GM19455 (cell line): ENCODE measurements at regions not wholly inside any gene's neighbourhood (a gene's known extent, or its start where the extent isn't known, plus 50 kb on each side); places are given as distances from the start of the nearest gene placed in this dataset.

ENCODE experiments used
- ATAC-seq: cut with Tn5 transposase; IDR thresholded peaks from one replicate; pipeline ENCODE4 v1.9.1; 2021; ENCODE audit not compliant: unreplicated experiment

DNA sequence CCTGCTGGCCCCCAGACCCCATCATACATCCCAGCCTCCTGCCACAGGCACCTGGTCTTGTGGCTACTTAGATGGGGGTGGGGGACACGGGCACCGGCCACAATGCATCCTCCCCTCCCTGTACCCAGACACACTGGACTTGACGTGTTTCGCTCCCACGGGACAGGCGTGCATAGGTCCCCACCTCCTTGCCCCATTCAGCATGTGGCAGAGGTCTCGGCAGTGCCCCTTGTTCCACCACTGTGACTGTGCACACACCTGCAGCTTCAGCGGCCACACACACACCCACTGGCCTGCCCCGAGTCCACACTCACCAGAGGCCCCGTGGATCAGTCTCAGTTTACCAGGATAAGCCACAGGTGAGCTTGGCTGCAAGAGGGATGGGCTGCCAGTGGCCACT lies 109.6 kb downstream of the ENGASE start:
- ATAC-seq: no peak

DNA sequence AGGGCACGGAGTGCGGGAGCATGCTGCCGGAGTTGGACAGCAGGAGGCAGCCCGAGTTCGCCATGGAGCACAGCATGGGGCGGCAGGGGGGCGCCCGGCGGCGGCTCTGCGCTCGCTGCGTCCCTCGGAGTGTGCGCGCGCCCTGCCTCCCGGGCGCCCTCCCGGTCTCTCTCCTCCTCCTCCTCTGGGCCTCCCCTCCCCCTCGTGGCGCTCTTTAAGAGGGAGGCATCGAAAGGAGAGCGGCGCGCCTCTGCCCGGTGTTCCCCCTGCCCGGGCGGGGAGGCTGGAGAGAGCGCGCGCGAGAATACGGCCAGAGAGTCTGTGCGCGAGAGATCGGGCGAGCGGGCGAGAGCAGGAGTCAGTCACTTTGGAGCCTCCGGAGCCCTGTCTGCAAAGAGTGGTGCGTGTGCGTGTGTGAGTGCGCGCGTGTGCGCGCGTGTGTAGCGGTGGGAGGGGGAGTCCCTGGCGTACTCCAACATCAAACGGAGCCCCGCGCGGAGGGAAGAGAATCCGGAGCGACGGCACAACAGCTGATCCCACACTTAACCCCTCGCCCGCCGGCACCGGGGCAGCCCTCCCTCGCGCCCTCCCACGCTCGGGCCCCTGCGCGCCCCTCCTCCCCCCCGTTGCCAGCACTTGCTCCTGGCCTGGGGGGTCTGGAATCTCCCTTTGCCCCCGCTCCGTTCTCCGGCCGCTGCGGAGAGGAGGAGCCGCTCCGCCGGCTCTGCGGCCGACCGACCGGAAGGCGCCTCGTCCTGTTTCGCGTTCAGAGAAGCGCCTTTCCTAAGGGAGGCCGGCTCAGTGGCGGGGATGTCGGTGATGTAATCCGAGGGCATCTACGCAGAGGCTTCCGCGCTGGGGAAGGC lies 108.9 kb downstream of the ENGASE start:
- no peak for ATAC-seq

DNA sequence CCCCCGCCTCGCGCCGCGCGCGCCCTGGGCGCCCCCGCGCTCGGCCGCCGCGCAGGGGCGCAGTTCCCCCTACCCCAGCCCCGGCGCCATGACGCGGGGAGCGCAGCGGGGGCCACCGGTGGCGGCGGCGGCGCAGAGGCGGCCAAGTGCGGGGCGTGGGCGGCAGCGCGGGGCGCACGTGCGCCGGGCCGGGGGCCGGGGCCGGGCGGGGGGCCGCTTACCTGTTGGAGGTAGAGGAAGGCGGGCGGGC lies 108.3 kb downstream of the ENGASE start:
- no peak for ATAC-seq

DNA sequence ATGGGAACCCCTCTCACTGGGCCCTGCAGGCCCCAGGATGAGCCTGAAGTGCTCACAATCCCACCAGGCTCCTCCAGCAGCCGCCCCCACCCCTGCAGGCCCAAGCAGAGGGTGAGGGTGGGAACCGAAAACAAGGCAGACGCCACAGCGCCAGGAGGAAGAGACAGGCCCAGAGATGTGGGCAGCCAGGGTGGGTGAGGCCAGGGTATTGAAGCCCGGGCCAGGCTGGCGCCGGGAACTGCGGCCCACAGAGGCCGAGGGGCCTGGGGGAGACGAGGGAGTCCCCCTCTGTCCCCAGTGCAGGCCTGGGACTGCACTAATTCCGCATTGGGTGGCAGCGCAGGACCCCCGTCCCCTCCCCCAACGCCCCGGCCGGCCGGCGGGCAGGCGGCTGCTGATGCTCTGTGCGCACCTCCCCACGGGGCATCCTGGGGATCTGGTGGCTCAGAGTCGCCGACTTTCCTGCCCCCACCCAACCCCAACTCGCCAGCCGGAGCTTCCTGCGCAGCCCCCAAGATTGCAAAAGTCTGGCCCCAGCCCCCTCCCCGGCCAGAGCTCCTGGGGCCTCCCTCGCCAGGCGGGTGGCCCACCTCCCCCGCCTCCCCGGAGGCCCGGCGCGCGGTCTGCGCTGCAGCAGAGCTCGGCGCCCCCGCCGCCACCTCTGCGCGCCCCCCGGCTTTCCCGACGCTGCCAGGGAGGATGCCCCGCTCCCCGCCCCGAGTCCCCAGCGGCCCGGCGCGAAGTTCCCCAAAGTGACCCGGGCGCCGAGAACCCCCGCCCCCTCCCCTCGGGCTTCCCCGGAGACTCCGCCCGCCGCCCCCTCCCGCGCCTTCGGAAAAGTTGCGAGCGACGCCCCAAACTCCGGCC lies 107.8 kb downstream of the ENGASE start:
- ATAC-seq: no peak

DNA sequence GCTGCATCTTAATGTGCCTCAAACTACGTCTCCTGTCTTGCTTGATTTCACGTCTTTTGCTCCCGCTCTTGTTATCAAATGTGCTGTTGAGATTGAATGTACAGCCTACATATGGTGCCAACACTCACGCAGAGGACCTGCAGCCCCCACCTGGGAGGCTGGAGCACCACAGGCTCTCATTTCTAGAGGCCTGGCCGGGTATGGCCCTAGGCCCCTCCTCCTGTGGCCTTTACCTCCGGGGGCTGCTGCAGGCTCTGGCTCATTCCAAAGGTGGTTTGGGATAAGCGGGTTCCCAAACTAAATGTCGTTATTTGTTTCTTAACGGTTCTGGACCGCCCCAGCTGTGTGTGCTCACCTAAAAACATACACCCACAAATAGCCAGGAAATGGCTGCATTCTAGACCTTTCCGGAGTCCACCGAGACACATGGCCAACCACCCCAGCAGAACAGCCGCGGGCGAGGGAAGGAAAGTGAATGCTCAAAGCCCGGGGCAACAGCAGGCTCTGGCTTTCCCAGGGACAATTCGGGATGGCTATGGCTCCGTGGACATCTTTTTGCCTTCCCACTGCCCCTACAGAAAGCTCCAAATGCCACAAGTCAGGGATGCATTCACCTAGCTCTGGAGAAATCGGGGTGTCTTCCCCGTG lies 105.9 kb downstream of the ENGASE start:
- ATAC-seq: no peak

DNA sequence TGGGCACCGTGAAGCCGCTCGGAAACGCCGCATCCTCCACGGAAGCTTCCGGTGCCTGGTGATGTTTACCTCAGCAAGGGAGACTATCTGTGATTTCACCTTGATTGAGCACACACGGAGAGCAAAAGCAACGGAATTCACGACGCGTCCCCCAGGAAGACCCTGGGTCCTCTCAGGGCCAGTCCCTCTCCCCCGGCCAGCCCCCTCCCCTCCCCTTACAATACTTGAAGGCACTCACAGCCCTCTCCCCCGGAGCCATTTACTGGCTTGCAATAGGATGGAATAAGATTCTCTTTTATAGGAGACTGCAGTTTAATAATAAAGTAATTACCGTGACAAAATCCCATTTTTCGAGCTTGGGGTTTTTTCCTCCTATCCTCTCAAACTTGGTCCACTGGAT lies 104.7 kb downstream of the ENGASE start:
- no peak for ATAC-seq

DNA sequence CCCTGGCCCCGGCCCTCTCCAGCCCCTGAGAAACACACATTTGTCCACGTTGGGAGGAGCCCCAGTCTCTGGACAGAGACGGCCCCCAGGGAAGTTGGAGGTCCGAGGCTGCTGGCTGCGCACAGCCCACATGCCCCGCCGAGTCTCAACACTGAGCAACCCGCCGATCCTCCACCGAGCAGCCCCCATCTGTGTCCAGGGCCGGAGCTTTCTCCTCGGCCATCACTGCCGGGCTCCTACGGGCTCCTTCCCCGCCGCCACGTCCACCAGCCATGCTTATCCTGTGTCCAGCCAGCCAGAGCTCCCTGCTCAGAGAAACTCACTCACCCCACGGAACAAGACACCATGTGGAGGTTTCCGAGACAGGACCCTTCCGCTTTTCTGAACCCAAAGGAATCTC lies 103.3 kb downstream of the ENGASE start:
- no peak for ATAC-seq

DNA sequence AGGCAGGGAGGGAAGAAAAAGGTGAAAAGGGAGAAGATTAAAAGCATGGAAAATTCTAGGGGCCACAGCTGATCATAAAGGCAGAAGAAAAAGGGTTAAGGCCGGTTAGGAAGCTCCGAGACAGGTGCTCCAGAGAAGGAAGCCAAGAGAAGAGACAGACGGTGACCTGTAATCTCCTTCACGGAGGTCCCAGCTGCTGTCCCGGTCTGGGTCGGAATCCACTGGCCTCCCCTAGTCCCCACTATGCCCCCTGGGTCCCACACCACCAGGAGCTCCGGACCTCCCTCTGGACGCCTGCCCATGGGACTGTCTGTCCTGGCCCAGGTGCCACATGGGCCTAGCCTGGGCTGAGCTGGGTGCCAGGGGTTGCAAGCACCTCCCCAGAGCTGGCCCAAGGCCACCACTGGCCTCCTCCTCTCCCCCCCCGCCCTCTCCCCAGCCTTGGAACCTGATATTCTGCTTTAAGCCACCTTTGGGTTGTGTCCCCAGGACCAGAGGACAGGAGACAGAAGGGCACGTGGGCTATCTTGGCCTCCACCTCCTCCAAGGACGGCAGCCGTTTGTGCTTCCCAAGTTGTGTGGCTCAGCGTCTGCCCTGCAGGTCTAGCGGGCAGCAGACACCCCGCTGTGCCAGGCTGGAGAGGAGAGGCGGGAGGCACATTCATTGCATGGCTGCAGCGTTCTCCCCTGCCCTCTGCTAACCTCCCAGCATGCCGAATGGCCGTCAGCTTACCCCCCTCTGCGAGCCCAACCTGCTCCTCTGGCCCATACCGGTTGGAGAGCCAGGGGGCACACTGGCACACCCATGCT lies 102.4 kb downstream of the ENGASE start:
- ATAC-seq: no peak

DNA sequence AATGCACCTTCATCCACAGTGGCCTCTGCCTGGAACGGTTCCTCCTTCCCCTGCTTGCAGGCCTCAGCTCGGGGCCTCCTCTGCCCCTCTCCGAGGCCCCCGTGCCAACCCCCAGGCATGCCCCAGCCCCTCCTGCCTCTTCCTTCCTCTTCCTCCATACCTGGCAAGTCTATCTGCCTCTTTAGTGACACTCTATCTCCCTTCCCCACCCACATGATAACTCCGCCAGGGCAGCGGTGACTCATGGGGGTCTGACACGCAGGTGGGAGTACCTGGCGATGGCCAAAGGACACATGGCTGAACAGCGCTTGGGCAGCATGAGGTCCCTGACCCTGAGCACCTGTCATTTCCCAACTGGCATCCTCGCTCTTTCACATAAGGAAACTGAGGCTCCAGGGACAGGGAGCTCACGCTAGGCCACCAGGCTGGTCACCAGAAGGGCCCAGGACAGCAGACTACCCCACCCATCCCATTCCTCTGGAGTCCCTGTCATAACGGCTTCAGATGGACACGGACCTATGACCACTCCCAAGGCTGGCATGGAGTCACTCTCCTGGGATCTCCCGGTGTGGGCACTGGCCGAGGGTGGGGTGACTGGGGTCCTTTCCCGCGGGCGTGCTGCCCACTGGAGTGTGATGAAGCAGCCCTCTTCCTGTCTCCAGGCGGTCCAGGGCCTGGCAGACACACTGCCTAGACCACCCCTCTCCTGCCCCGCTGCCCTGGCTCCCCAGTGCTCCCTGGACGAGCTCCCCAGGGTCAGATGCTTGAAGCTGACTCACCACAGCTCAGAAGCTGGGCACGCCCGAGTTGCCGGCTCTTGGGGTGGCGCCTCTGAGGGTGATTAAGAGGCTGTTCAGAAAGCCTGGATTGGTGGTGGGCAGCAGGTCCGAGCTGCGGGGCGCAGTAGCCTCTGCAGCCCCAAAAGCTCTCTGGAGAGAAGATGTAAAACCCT lies 100.6 kb downstream of the ENGASE start:
- ATAC-seq: no peak

DNA sequence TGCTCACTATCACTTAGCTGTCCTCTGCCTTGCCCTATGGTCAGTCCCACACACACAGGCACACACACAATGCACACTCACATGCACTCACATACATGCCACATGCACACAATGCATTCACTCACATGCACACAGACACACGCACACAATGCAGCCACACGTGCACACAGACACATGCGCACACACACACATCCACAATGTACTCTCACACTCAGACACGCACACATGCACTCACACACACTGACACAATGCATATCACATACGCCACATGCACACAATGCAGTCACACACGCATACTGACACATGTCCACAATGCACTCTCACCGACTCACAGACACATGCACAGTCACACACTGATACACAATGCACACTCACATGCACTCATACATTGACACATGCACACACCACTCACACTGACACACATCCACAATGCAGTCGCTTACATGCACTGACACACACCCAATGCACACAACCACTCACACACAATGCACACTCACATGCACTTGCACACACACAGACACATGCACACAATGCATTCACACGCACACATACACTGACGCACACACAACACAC lies 99.7 kb downstream of the ENGASE start:
- ATAC-seq: no peak

DNA sequence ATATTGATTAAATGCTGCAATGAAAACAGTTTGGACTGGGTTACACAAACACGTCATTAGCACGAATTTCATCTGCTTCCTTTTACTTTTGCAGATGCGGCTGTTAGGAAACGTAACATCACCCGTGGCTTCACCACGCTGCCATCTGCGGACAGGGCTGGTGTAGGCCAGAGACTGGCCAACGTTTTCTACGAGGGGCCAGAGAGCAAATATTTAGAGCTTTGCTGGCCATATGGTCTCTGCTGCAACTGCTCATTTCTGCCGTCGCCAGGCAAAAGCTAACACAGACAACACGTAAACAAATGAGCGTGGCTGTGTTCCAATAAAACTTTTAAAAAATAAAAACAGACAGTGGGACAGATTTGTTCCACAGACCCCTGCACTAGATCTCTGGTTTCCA lies 96.6 kb downstream of the ENGASE start:
- ATAC-seq: no peak

DNA sequence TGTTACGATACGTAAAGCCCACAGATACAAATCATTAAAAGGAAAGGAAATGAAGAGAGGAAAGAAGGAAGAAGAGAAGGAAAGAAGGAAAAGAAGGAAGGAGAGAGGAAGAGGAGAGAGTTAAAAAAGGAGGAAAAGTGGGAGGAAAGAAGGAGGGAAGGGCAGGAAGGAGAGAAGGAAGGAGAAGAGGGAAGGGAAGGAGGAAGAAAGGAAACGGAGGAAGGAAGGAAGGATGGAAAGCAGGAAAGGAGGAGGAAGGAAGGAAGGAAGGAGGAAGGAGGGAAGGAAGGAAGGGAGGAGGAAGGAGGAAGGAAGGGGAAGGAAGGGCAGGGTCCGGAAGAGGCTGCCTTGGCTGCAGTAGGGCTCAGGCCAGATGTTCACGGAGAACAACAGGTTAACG lies 95.2 kb downstream of the ENGASE start:
- no peak for ATAC-seq

DNA sequence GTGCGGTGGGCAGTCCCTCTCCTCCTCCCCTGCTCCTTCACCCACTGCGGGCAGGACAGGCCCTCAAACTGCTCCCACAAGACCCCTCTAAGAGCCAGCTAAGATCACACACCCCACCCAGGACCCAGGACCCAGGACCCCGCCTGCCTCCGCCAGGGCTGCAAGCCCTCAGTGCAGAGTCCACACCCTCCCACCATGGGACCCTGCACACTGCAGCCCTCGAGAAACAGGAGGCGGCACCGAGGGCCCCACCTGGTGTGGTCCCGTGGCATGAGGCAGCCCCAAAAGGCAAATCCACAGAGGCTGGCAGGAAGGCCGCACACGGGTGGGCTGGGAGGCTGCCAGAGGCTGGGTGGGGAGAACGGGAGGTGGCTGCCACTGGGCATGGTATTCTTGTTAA lies 94.7 kb downstream of the ENGASE start:
- no peak for ATAC-seq

DNA sequence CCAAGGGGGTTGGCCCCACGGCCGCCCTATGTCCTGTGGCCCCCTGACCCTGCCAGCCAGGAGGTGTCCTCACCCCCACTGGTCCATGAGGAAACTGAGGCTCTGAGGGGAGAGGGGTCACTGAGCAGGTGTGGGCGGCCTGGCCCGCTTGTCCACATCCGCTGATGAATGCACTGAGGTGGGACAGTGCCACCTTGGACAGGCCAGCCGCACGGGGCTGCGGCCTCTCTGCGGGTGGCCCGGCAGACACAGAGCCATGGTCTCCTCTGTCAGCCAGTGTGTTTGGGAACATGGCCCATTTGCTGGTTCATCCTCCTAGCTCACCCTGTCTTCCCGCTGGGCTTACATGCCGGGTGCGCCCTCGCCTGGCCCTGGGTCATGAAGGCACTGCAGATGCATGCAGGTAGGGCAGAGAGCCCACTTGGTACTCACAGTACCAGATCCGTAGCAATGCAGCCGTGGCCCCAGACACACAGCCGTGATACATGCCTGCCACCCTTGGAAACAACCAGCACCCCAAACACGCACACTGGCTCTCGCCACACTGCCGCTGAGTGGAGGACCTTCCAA lies 93.9 kb downstream of the ENGASE start:
- ATAC-seq: no peak

DNA sequence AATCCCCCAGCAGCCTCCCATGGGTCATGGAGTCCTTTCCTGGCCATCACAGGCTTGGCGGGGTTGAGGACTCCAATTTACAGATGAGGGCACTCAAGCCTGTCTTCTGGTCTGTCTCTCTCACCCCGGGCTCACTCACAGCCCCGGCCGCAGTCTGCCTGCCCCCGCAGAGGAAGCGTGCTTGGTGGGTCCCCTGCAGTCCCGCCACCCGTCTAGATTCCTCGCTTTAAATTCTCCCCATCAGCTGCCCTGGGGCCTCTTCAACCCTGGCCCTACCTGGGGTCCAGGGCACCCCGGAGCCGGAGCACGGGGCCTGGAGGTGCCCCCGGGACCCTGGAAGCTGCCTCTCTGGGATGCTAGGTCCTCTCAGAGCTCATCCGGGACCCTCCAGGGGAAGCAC lies 92.9 kb downstream of the ENGASE start:
- no peak for ATAC-seq

DNA sequence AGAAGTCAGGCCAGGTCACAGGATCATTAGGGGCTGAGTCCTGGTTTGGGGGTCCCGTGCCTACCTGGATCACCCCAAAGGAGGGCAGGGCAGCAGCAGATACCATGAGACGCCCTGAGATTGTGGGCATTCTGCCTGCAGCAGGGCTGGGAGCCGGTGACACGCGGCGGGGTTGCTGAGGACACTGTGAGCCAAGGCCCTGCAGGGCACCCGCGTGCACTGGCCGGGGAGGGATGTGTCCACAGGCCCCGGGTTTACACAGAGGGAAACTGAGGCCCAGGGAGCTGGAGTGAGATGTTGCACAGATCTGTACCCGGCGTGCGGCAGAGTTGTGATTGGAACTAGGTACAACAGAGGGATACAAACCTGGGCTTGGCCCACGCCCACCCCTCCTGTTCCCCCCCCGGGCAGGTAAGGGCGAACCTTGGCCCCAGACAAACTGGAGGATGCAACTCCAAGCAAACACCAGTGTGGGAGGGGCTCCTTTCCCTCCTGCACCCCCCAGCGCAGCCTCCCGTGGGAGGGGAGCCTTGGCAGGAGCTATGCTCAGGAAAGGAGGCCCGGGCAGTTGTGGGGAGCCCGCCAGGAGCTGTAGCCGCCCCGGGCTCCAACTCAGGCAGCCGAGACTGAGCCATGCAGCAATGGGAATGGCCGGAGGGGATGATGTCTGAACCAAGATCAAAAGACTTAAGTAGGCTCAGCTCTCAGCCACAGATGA lies 91.3 kb downstream of the ENGASE start:
- ATAC-seq: no peak

DNA sequence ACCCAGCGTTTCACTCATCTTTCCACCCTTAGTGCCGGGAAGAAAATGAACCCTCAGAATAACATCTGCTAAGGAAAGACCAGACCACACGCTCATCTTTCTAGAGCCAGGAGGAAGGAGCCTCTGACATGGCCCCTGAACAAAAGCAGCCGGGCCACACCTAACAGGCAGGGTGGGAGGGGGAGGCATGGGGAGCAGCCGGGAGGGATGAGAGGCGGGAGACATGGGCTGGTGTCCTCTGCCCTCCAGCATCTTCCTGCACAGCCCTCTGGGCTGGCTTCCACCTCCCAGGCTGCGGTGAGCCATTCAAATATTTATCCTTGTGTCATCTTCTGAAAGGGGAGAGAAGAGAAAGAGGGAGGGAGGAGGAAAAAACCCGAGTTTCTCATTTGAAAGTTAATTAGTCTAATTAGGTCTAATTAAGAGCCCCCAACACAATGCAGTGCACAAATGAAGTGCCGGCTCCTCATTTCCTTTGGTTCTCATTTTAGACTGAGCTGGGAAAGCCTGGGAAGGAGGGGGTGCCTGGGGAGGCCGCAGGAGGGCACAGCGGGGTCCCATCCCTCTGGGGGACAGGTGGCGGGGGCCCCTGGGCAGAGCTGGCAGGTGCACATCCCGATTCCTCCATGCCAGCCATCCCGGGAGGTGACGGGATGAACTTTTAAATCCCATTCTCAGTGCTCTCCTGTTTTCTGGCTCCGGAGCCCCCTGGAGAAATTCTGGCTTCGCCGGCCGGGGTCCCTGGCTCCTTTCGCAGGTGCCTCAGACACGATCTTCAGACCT lies 90.5 kb downstream of the ENGASE start:
- no peak for ATAC-seq

DNA sequence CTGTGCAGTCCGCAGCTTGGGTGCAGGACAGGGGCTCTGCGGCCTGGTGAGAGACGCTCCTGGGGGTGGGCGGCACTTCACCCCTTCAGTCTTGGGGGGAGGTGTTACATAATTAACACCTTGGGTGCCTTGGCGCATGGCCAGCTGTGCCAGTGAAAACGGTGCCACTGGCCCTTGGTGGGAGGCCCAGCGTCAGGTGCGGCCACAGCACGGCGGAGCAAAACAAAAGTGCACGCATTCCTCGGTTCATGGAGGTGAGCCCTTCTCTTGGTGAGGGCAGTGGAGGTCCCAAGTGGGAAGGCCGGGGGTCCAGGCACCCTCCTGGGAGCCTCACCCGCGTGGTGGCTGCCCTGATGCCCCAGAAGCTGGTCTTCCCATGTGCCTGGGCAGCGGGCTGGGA lies 89.8 kb downstream of the ENGASE start:
- no peak for ATAC-seq
